Sigmoid colon (tissue), 6 donors: ENCODE measurements at regions not wholly inside any gene's neighbourhood (a gene's known extent, or its start where the extent isn't known, plus 50 kb on each side); places are given as distances from the start of the nearest gene placed in this dataset.

Source experiments
- DNase-seq: peaks from one replicate; pipeline ENCODE4 v3.0.0-alpha.2; 2019
- H3K27ac ChIP-seq, 4 donors: fragments of 200-600 bp; sonication (generic); one replicate each; pipeline ENCODE4 v1.5.1; 2016 to 2019; ENCODE audit warnings: mild to moderate bottlenecking in 1 of 4
- H3K27me3 ChIP-seq, 3 donors: fragments of 200-600 bp; sonication (generic); one replicate each; pipeline ENCODE4 v1.5.1; 2019; ENCODE audit warnings: mild to moderate bottlenecking in 1 of 3
- H3K36me3 ChIP-seq, 4 donors: fragments of 200-600 bp; sonication (generic); one replicate each; pipeline ENCODE4 v1.5.1; 2016 to 2019
- H3K4me1 ChIP-seq, 4 donors: fragments of 200-600 bp; sonication (generic); one replicate each; pipeline ENCODE4 v1.5.1; 2017 to 2019
- H3K4me3 ChIP-seq, 4 donors: fragments of 200-600 bp; sonication (generic); one replicate each; pipeline ENCODE4 v1.5.1; 2017 to 2019; ENCODE audit warnings: mild to moderate bottlenecking in 2 of 4, moderate library complexity in 1 of 4
- H3K9me3 ChIP-seq, 4 donors: fragments of 200-600 bp in 3 of 4; sonication (generic) in 3 of 4; one replicate each; pipeline versions ENCODE4 v1.5.1 to v1.6.1; 2013 to 2019
- EP300 ChIP-seq, 4 donors: sonication (generic); formaldehyde crosslinking; IDR thresholded peaks; one replicate each; pipeline ENCODE4 v1.6.1; 2017; ENCODE audit warnings: antibody characterized with exemption in 4 of 4
- POLR2A ChIP-seq, 2 donors: fragments of 450-650 bp; IDR thresholded peaks; one replicate each; pipeline ENCODE4 v1.6.1; 2016; ENCODE audit warnings: antibody characterized with exemption in 2 of 2, mild to moderate bottlenecking in 2 of 2, moderate library complexity in 2 of 2
- POLR2AphosphoS5 ChIP-seq, 4 donors: sonication (generic); formaldehyde crosslinking; IDR thresholded peaks; one replicate each; pipeline ENCODE4 v1.6.1; 2017; ENCODE audit warnings: antibody characterized with exemption in 4 of 4
- WGBS, 2 donors: extraction: QIAGEN DNeasy Blood & Tissue Kit; methylation state at CpG; one replicate each; pipeline ENCODE4 v1.1.7; 2013; 5-methylcytosine and 5-hydroxymethylcytosine counted together
- intact Hi-C: fragments of 100-400 bp; cut with DNase I; formaldehyde crosslinking; loops from one replicate; pipeline ENCODE4 v1.15.1; 2023
- TF ChIP-seq, protein P1 (sequence below), 4 experiments: fragments of 450-650 bp in 3 of 4; fragments of 200-600 bp in 1 of 4; IDR thresholded peaks; one replicate each; pipeline ENCODE4 v1.5.1; 2016 to 2019; ENCODE audit warnings: antibody characterized with exemption in 4 of 4, mild to moderate bottlenecking in 3 of 4, moderate library complexity in 2 of 4
- donor health status: healthy with polysubstance abuse.
- donor health status: healthy.

DNA sequence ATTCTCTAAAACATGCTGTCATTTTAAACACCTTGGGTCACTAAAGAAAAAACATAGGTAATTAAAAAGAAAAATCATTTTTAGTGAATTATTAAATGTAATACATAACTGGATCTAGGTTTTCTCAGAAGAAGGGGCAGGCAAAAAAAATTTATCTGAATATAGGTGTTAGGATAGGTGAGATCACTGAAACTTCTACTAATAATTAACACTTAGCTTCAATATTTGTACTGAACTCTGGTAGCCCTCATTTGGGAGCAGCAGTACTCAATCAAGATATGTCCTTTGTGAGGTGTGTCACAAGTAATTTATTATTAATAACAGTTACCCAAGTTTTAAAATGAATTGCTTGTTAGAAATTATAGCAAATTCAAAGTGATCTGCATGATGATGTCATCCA is 103.6 kb downstream of the ATP23 start:
- Histone ChIP-seq H3K9me3 (peaks cover 0 to 3% (median 0%) of the 10 kb centered on the region in 4 donors), H3K27ac (no peak overlapping the region), H3K36me3 (no peaks in the 10 kb centered on the region), H3K27me3 (no peaks in the 10 kb centered on the region), H3K4me3 (no peak overlapping the region), H3K4me1 (no peaks in the 10 kb centered on the region)
- no peak for DNase-seq
- intact Hi-C loops: no loop called here
- TF ChIP-seq POLR2A (IDR thresholded peaks at IDR 0.05) (no peak), EP300 (IDR thresholded peaks at IDR 0.05) (no peak), POLR2AphosphoS5 (IDR thresholded peaks at IDR 0.05) (no peak)
- TF ChIP-seq, protein P1, sequence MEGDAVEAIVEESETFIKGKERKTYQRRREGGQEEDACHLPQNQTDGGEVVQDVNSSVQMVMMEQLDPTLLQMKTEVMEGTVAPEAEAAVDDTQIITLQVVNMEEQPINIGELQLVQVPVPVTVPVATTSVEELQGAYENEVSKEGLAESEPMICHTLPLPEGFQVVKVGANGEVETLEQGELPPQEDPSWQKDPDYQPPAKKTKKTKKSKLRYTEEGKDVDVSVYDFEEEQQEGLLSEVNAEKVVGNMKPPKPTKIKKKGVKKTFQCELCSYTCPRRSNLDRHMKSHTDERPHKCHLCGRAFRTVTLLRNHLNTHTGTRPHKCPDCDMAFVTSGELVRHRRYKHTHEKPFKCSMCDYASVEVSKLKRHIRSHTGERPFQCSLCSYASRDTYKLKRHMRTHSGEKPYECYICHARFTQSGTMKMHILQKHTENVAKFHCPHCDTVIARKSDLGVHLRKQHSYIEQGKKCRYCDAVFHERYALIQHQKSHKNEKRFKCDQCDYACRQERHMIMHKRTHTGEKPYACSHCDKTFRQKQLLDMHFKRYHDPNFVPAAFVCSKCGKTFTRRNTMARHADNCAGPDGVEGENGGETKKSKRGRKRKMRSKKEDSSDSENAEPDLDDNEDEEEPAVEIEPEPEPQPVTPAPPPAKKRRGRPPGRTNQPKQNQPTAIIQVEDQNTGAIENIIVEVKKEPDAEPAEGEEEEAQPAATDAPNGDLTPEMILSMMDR (IDR thresholded peaks at IDR 0.05): no peak

DNA sequence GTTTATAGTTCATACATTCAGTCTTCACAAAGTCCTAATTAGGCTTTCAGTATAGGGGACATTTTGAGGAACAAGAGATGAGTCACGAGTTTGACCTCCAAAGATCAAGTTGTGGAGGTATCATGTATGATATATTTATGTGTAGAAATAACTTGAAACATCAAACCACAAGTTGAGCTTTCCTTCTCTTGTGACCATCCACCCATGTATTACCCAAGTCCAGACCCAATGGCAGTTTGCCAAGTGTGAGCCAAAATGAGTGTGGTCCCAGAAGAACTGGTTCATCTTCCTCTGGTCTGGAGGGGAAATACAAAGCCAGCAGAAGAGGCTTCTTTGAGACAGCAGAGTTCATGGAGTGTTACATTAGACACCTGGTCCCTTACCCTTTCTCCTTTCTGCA is 104.9 kb downstream of the ATP23 start:
- TF ChIP-seq POLR2AphosphoS5 (IDR thresholded peaks at IDR 0.05) (no peak), POLR2A (IDR thresholded peaks at IDR 0.05) (no peak), EP300 (IDR thresholded peaks at IDR 0.05) (no peak)
- TF ChIP-seq, protein P1 (IDR thresholded peaks at IDR 0.05): no peak
- H3K36me3 ChIP-seq: no peaks in the 10 kb centered on the region

GRCh38 chr12:58051378-58051777 is 110.0 kb downstream of the ATP23 start:
- Histone ChIP-seq H3K27me3 (no peaks in the 10 kb centered on the region), H3K4me3 (no peak overlapping the region), H3K36me3 (no peaks in the 10 kb centered on the region), H3K9me3 (peaks cover 0 to 11% (median 7%) of the 10 kb centered on the region in 4 donors), H3K27ac (no peak overlapping the region), H3K4me1 (no peaks in the 10 kb centered on the region)
- intact Hi-C loops: no loop called here
- 0% methylated on average over 1 of the region's 1 CpG for WGBS, 2 donors
- DNase-seq: no peak
- TF ChIP-seq POLR2A (IDR thresholded peaks at IDR 0.05) (no peak), POLR2AphosphoS5 (IDR thresholded peaks at IDR 0.05) (no peak), EP300 (IDR thresholded peaks at IDR 0.05) (no peak)
- TF ChIP-seq, protein P1 (IDR thresholded peaks at IDR 0.05): no peak

More for the DNA sequence above, 104.9 kb downstream of the ATP23 start:
- Histone ChIP-seq H3K9me3 (peaks cover 0 to 5% (median under 1%) of the 10 kb centered on the region in 4 donors), H3K27me3 (no peaks in the 10 kb centered on the region), H3K4me1 (no peaks in the 10 kb centered on the region), H3K4me3 (no peak overlapping the region), H3K27ac (no peak overlapping the region)
- intact Hi-C loops: no loop called here
- WGBS, 2 donors: 41 to 61% methylated on average over 1 of the region's 1 CpG
- no peak for DNase-seq

DNA sequence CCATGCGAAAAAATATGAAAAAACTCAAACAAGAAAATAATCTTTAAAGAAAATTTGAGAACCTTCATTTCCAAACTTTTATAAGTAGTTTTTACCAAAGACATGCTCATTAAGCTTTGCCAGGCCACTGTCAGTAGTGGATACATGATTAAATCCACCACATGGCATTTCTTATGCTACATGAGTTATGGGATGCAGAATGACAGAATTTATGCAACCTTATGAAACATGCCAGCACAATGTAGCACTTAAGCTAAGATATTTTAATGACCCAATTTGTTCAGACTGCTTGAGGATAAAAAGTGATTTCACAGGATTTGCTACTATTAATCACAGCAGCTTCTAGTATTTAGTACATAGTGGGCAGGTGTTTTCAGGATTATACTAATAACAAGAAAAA is 123.3 kb downstream of the ATP23 start:
- WGBS, 2 donors: 96% methylated on average over 1 of the region's 1 CpG

DNA sequence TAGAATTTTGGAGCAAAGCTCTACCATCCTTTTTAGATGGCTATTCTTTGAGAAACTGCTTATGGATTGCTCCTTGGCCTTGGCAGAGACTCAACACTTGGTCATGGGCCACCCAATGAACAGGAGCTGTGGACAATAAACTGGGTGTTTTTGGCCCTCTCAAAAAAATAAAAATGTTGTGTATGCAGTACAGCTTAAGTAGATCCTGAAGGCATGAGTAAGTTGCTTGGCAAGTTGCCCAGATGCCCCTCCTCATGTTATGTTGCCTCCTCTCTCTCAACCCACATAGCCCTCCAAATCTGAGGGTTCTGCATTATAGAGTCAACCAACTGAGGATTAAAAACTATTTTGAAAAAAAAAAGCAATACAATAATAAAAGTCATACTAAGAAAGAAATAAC is 124.9 kb downstream of the ATP23 start:
- Histone ChIP-seq H3K27me3 (no peaks in the 10 kb centered on the region), H3K36me3 (no peaks in the 10 kb centered on the region), H3K27ac (no peak overlapping the region), H3K4me3 (no peak overlapping the region), H3K9me3 (no peaks in the 10 kb centered on the region), H3K4me1 (no peaks in the 10 kb centered on the region)
- TF ChIP-seq, protein P1 (IDR thresholded peaks at IDR 0.05): no peak
- TF ChIP-seq EP300 (IDR thresholded peaks at IDR 0.05) (no peak), POLR2A (IDR thresholded peaks at IDR 0.05) (no peak), POLR2AphosphoS5 (IDR thresholded peaks at IDR 0.05) (no peak)
- intact Hi-C loops: no loop called here
- DNase-seq: no peak

More for the DNA sequence above, 123.3 kb downstream of the ATP23 start:
- Histone ChIP-seq H3K9me3 (no peaks in the 10 kb centered on the region), H3K36me3 (no peaks in the 10 kb centered on the region), H3K4me3 (no peak overlapping the region), H3K27ac (no peak overlapping the region), H3K27me3 (no peaks in the 10 kb centered on the region), H3K4me1 (no peaks in the 10 kb centered on the region)
- TF ChIP-seq POLR2A (IDR thresholded peaks at IDR 0.05) (no peak), EP300 (IDR thresholded peaks at IDR 0.05) (no peak), POLR2AphosphoS5 (IDR thresholded peaks at IDR 0.05) (no peak)
- TF ChIP-seq, protein P1 (IDR thresholded peaks at IDR 0.05): no peak
- no peak for DNase-seq
- intact Hi-C loops: no loop called here
